GM18858 (cell line): ENCODE measurements at regions not wholly inside any gene's neighbourhood (a gene's known extent, or its start where the extent isn't known, plus 50 kb on each side); places are given as distances from the start of the nearest gene placed in this dataset.
"Not testable (repeated sequence)": the region's sequence is repeated elsewhere in the genome, so short reads cannot be mapped to it uniquely, and the experiment has no call there.

Source experiments
- ATAC-seq: cut with Tn5 transposase; IDR thresholded peaks from one replicate; pipeline ENCODE4 v1.9.1; 2021; ENCODE audit not compliant: unreplicated experiment

GRCh38 chr5:30279237-30279636 is 914.2 kb upstream of the CDH6 start:
- no peak for ATAC-seq

DNA sequence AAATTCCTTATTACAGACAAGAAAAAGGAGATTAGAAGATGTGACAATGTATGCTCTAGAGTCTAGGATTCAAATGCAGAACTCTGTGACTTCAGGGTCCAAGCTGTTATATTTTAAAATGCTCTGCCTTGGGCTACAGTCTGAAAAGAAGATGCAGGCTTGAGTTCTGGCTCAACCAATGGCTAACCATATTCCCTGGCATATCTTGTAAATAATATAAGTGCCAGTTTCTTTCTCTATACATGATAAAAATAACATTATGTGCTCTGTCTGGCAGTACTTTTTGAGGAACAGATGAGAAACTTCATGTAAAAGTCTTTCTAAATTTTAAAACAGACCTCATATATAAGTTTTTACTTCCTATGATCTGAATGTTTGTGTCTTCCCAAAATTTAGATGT is 926.5 kb upstream of the CDH6 start:
- no peak for ATAC-seq

DNA sequence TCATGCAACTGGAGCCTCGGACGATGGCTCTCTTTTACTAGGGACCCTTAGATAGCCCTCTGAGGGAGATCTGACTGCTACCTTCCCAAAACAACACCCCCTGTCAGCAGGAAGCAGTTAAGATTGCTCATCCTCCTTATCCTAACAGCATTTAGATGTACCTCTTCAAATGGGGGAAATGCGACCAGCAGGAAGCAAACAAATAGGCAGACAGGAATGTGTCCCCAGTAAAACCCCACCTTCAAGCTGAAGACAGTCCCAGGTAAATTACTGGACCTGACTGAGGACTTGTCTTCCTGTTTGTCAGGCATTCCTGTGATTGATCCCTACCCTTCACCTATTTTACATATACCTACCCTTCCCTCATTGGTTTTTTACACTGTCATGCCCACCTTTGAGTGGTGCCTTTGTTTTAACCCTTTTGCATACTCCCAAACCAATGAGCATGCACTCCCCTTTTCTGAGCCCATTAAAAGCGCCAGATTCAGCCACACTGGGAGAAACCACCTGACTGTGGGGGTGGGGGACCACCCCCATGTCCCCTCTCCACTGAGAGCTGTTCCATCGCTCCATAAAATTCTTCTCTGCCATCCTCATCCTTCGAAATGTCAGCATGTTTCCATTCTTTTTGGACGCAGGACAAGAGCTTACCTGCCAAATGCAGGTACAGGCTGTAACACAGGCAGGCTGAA is 954.0 kb upstream of the CDH6 start:
- no peak for ATAC-seq

DNA sequence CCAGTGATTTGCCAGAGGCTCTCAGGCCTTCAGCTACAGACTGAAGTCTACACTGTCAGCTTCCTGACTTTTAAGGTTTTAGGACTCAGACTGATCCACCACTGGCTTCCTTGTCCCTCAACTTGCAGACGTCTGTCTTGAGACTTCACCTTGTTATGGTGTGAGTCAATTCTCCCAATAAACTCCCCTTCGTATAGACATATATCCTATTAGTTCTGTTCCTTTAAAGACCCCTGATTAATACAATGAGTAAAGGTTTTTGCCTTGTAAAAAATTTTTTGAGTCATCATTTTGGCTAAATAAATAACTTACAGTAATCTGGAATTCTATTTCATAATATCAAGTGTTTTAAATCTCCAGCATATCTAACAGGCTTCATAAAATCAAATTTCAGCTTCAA is 956.3 kb upstream of the CDH6 start:
- no peak for ATAC-seq

- ATAC-seq: no peak
These were observed 983.7 kb upstream of the CDH6 start for GRCh38 chr5:30209755-30210154.

- ATAC-seq: no peak
These were observed 995.8 kb upstream of the CDH6 start for GRCh38 chr5:30197662-30198061.

DNA sequence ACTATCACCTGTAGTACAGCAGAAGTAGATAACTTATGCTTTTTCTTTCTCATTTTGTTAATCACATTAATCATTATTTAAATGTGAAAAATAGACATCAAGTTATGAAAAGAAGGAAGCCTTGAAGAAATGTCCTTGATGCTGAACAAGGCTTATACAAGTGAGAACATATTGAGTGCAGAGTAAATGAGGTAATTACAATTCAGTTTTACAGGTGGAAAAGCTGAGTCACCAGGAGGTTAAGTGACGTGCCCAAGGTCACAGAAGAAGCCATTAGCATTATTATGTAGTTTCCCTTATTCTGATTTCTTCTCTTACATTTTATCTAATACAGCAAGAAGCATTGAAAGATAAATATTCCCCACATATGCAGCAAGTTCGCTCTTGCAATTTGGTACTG is 998.5 kb upstream of the CDH6 start:
- no peak for ATAC-seq

GRCh38 chr5:30194595-30194994 is 998.9 kb upstream of the CDH6 start:
- ATAC-seq: no peak

- ATAC-seq: no peak
These were observed 1009.7 kb upstream of the CDH6 start for GRCh38 chr5:30183795-30184194.

DNA sequence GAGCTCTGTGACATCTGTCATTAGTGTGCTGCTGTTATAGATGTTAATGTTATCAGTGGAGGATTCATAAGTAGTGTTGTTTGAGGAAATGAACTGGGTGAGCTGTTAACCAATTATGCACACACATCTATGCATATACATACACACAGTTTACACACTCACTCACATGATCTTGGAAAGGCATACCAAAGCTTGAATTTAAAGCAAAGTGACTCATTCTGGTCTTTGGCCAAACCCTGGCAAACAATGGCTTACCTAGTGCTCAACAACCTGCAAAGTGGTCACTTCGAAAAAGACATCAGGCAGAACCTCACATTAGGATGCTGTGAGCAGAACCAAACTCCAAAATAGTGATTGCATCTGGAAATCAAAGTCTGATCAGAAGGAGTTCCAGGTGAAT is 1037.3 kb upstream of the CDH6 start:
- ATAC-seq: no peak

- ATAC-seq: no peak
These were observed 1041.1 kb upstream of the CDH6 start for GRCh38 chr5:30152431-30152830.

GRCh38 chr5:30150231-30150630 is 1043.3 kb upstream of the CDH6 start:
- ATAC-seq: no peak

- ATAC-seq: no peak
These were observed 1044.0 kb upstream of the CDH6 start for GRCh38 chr5:30149526-30149925.

DNA sequence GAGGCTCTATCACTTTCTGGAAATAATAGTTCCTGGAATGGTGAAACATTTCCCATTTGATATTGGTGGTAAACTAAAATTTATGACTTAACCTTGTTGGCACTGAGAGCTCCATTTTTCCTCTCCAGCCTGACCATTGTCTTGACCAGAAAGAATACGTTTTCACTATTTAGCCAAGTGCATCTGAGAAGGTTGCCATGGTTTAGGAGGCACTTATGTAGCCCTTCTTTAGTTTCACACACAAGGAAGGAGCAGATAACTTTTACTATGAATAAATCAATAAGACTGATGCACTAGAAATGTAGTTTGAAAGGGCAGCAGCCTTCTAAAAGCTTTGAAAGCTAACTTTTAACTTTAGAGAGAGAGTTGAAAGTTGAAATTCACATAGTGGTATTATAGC is 1045.5 kb upstream of the CDH6 start:
- ATAC-seq: no peak

GRCh38 chr5:30144059-30144458 is 1049.4 kb upstream of the CDH6 start:
- not testable (repeated sequence) for ATAC-seq

DNA sequence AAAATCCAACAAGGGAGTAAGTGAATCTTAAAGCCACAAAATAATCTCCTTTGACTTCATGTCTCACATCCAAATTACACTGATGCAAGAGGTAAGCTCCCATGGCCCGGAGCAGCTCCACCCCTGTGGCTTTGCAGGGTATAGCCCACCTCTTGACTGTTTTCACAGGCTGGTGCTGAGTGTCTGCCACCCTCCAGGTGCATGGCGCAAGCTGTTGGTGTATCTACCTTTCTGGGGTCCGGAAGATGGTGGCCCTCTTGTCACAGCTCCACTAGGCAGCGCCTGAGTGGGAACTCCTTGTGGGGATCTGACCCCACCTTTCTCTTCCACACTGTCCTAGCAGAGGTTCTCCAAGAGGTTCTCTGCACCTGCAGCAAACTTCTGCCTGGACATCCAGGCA is 1051.1 kb upstream of the CDH6 start:
- no peak for ATAC-seq

DNA sequence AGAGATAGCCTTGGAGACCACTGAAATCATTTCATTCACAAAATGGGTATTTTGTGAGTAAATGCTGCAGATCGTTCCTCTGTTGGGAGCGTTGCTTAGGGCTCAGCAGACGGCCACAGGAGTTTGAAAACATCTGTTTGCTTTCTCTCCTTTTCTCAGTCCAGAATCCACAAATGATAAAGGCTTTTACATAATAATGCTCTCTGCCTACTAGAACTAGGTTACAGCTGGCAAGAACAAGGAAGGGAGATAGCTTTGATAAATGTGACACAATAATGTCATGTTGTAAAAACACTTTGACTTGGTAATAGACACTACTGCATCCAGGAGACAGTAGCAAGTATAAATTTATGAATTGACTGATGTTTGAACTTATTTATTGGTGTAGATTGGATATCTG is 1072.4 kb upstream of the CDH6 start:
- no peak for ATAC-seq

DNA sequence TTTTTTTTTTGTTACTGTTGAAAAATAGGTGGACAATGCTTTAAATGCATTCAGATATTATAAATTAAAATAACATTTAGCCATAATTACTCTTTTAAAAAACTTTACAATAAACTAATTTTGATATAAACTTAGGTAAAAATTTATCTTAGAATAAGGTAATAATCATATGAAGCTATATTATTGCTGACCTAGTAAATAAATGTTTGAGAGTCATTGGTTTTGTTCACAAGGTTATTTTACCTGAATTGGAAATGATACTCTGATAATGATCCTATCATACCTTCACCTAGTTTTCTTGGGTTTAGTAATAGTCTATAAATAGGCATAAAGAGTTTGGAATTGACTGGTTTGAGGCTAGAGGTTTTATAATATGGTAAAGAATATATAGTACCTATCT is 1076.4 kb upstream of the CDH6 start:
- no peak for ATAC-seq

GRCh38 chr5:30113542-30113941 is 1079.9 kb upstream of the CDH6 start:
- ATAC-seq: no peak

DNA sequence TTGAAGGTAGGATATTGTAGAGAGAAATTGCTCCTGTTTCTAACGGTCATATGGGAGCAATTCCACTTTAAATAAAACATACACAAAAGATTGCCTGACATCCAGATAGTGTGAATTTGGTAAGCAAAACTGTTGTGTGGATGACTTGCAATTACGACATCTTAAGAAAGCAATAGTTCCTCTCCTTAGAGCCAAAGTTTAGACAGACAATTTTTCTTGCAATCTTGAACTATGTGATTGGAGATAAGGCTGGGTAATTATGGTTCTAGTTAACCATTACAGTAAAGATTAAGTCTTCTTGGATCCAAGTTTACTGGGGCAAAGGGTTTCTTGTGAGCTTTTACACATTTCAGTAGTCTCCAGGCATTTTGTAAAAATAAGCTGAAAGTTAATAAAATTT is 1080.6 kb upstream of the CDH6 start:
- ATAC-seq: no peak

DNA sequence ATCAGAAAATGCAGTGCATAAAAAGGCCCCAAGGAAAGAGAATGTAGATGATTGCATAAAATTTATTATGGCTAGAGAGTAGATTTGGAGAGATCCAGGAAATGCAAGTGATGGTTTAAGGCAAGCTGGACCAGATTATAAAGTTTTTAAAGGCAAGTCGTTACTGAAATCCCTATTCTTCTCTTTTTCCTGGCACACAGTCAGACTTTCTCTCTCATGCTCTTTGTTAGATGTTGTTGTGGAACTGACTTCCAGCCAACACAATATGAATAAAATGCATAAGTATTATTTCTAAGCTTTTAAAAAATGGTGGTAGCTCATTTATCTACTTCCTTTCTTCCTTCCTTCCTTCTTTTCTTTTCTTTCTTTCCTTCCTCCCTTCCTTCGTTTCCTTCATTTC is 1085.4 kb upstream of the CDH6 start:
- no peak for ATAC-seq

DNA sequence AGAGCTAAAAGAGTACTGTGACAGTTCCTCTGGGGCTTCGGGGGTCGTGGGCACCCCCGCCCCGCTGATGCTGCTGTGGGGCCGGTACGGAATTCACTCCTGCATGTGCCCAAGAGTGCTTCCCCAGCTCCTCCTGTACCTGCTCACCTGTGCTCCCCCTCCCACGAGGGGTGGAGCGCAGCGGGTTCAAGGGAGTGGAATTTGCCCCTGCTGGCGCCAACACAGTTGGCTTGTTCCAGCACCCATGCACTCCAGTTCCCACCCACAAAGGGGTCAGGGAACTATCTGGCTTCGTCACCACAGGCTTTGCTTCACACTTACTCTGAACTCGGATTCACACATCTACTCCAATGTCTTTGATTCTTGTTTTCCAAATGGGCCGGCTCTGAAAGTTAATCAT is 1086.9 kb upstream of the CDH6 start:
- no peak for ATAC-seq

DNA sequence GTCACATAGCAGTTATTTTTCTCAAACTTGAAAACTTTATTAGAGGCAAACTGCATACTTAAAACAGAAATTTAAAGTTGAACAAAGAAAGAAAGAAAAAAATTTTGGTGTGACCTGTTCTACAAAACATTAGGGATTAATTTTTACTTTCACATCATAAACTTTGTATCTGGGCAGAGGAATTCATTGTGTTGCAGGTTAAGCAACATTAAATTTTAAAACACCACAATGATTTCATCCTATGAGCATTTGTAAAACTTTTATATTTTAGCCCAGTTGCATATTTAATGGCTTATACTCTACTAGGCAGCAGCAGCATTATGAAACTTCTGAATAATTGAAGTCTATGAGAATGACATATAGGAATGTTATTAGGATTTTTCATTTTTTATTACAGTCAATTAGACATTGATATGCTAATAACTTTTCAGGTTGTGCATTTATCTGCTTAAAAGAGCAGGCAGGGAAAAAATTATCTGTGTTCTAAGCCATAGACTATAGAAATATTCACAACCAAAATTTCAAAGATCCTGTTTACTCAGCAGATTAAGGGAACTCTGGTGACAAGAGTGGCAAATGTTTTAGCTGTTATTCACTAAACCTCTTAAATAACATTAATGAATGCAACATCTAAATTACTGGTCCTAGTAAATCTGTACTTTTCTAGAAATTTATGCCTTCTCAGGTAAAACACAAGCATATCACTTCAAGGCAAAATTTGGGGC is 1088.5 kb upstream of the CDH6 start:
- ATAC-seq: no peak
